A549 (cell line): ENCODE measurements at regions not wholly inside any gene's neighbourhood (a gene's known extent, or its start where the extent isn't known, plus 50 kb on each side); places are given as distances from the start of the nearest gene placed in this dataset.

Source experiments
- ATAC-seq, 2 experiments: fragments of 200-7000 bp in 1 of 2; fragments of >200 bp in 1 of 2; cut with Nextera tagmentation in 1 of 2; cut with Tn5 transposase in 1 of 2; 3 replicates each; pipeline versions ENCODE4 v1.8.0 to v1.9.1; 2018 to 2020; ENCODE audit warnings: mild to moderate bottlenecking in 1 of 2, moderate library complexity in 1 of 2
- CTCF ChIA-PET: fragments of 300-600 bp; sonication (Branson Sonifier 250); formaldehyde crosslinking; extraction: SDS; loops from one replicate; lab custom pipeline; 2021; ENCODE audit warnings: antibody characterized with exemption, inconsistent platforms; lab: Yijun Ruan, JAX
- POLR2A ChIA-PET: fragments of 350-600 bp; formaldehyde crosslinking; extraction: SDS; loops from one replicate; lab custom pipeline; 2021; ENCODE audit warnings: antibody characterized with exemption, inconsistent platforms; lab: Yijun Ruan, JAX
- DNase-seq, 2 experiments: peaks; one replicate each; pipeline versions ENCODE4 v3.0.0 to v3.0.0-alpha.2; 2011 to 2016; ENCODE audit warnings: low read depth in 1 of 2, low spot score in 1 of 2
- FAIRE-seq: peaks from 2 replicates; lab custom pipeline; 2011; peaks lifted over from hg19 to GRCh38; lab: Jason Lieb, UNC
- H3K27ac ChIP-seq, 2 experiments: fragments of >200 bp; sonication (Bioruptor Twin); formaldehyde crosslinking; 3 replicates each; pipeline ENCODE4 v1.5.1; 2016 to 2017
- H3K4me1 ChIP-seq: fragments of >200 bp; sonication (Bioruptor Twin); formaldehyde crosslinking; 3 replicates; pipeline ENCODE4 v1.6.1; 2016
- H3K4me2 ChIP-seq: fragments of >200 bp; sonication (Bioruptor Twin); formaldehyde crosslinking; 3 replicates; pipeline ENCODE4 v1.6.1; 2016
- H3K4me3 ChIP-seq: fragments of >200 bp; sonication (Bioruptor Twin); formaldehyde crosslinking; 3 replicates; pipeline ENCODE4 v1.5.1; 2016
- H3K9me3 ChIP-seq: fragments of >200 bp; sonication (Bioruptor Twin); formaldehyde crosslinking; 3 replicates; pipeline ENCODE4 v1.6.1; 2016
- CBX2 ChIP-seq: fragments of 200-600 bp; sonication (generic); IDR thresholded peaks from 2 replicates; pipeline ENCODE4 v1.6.1; 2016; ENCODE audit warnings: low read depth, mild to moderate bottlenecking, borderline replicate concordance
- CHD2 ChIP-seq: fragments of 150-350 bp; IDR thresholded peaks from 2 replicates; pipeline ENCODE4 v1.6.1; 2014; ENCODE audit warnings: low read length; ENCODE audit not compliant: partially characterized antibody
- EHMT2 ChIP-seq: fragments of 200-600 bp; sonication (generic); IDR thresholded peaks from 2 replicates; pipeline ENCODE4 v1.6.1; 2016; ENCODE audit warnings: antibody characterized with exemption, low read depth, mild to moderate bottlenecking, moderate library complexity
- FOSB ChIP-seq: fragments of 250-450 bp; sonication (Bioruptor Pico); IDR thresholded peaks from 2 replicates; pipeline ENCODE4 v1.5.0; 2020; ENCODE audit warnings: mild to moderate bottlenecking, moderate library complexity
- FOSL2 ChIP-seq, 2 experiments: fragments of 450-650 bp in 1 of 2; fragments of >200 bp in 1 of 2; sonication (Bioruptor Twin) in 1 of 2; formaldehyde crosslinking; IDR thresholded peaks; 2 replicates each; pipeline versions ENCODE4 v1.5.0 to v1.6.1; 2016 to 2020; ENCODE audit warnings: mild to moderate bottlenecking in 1 of 2, moderate library complexity in 1 of 2
- FOXS1 ChIP-seq: fragments of 250-450 bp; sonication (Bioruptor Pico); IDR thresholded peaks from 2 replicates; pipeline ENCODE4 v1.5.0; 2020; ENCODE audit warnings: mild to moderate bottlenecking, moderate library complexity
- GATA3 ChIP-seq: IDR thresholded peaks from 2 replicates; pipeline ENCODE4 v1.6.1; 2012; ENCODE audit warnings: borderline replicate concordance
- HDAC2 ChIP-seq: fragments of 200-600 bp; sonication (generic); IDR thresholded peaks from 2 replicates; pipeline ENCODE4 v1.6.1; 2016
- NFE2L2 ChIP-seq: fragments of 150-350 bp; conservative IDR thresholded peaks from 2 replicates; pipeline ENCODE4 v1.6.1; 2014; ENCODE audit warnings: low read length
- NR3C1 ChIP-seq: fragments of >200 bp; sonication (Bioruptor Twin); formaldehyde crosslinking; IDR thresholded peaks from 3 replicates; pipeline ENCODE4 v1.6.1; 2017
- PHF8 ChIP-seq: fragments of 200-600 bp; sonication (generic); IDR thresholded peaks from 2 replicates; pipeline ENCODE4 v1.6.1; 2016; ENCODE audit warnings: low read depth, mild to moderate bottlenecking, antibody characterized with exemption, moderate library complexity, borderline replicate concordance
- POLR2A ChIP-seq: IDR thresholded peaks from 2 replicates; pipeline ENCODE4 v1.6.1; 2012; ENCODE audit warnings: mild to moderate bottlenecking, low read length
- RAD21 ChIP-seq, 2 experiments: fragments of >200 bp in 1 of 2; sonication (Bioruptor Twin) in 1 of 2; formaldehyde crosslinking in 1 of 2; IDR thresholded peaks in 1 of 2; conservative IDR thresholded peaks in 1 of 2; 2 replicates in 1 of 2; 3 replicates in 1 of 2; pipeline ENCODE4 v1.6.1; 2012 to 2018; ENCODE audit warnings: inconsistent platforms in 1 of 2
- RARB ChIP-seq: fragments of 250-450 bp; sonication (Bioruptor Pico); IDR thresholded peaks from 2 replicates; pipeline ENCODE4 v1.8.0; 2021; ENCODE audit warnings: mild to moderate bottlenecking, moderate library complexity
- RFX5 ChIP-seq: fragments of 450-650 bp; IDR thresholded peaks from 2 replicates; pipeline ENCODE4 v1.7.1; 2014; ENCODE audit warnings: antibody characterized with exemption, mild to moderate bottlenecking, moderate library complexity
- SMC3 ChIP-seq: fragments of >200 bp; sonication (Bioruptor Twin); formaldehyde crosslinking; IDR thresholded peaks from 3 replicates; pipeline ENCODE4 v1.6.1; 2018; ENCODE audit warnings: inconsistent platforms
- SREBF2 ChIP-seq: fragments of 450-650 bp; IDR thresholded peaks from 2 replicates; pipeline ENCODE4 v1.6.1; 2014; ENCODE audit warnings: mild to moderate bottlenecking, moderate library complexity
- TFCP2L1 ChIP-seq: fragments of 250-450 bp; sonication (Bioruptor Pico); IDR thresholded peaks from 2 replicates; pipeline ENCODE4 v1.5.0; 2021; ENCODE audit warnings: mild to moderate bottlenecking
- TP53 ChIP-seq: fragments of 250-450 bp; sonication (Bioruptor Pico); IDR thresholded peaks from 2 replicates; pipeline ENCODE4 v1.5.0; 2021; ENCODE audit warnings: mild to moderate bottlenecking, moderate library complexity
- ZFP36 ChIP-seq: fragments of 450-650 bp; IDR thresholded peaks from 2 replicates; pipeline ENCODE4 v1.6.1; 2014; ENCODE audit warnings: borderline replicate concordance; ENCODE audit not compliant: partially characterized antibody
- ZNF302 ChIP-seq: fragments of 250-450 bp; sonication (Bioruptor Pico); IDR thresholded peaks from 2 replicates; pipeline ENCODE4 v1.9.0; 2021; ENCODE audit warnings: inconsistent platforms, mild to moderate bottlenecking, moderate library complexity
- WGBS: methylation state at CpG from one replicate; pipeline ENCODE4 v1.1.6; 2017; ENCODE audit errors: missing lambda C conversion rate; 5-methylcytosine and 5-hydroxymethylcytosine counted together
- TF ChIP-seq, protein P1 (sequence below): fragments of 250-450 bp; sonication (Bioruptor Pico); IDR thresholded peaks from 2 replicates; pipeline ENCODE4 v1.5.0; 2021; ENCODE audit warnings: mild to moderate bottlenecking, moderate library complexity, borderline replicate concordance
- TF ChIP-seq, protein P2 (sequence below): IDR thresholded peaks from 2 replicates; pipeline ENCODE4 v1.6.1; 2012; ENCODE audit warnings: low read depth, borderline replicate concordance
- TF ChIP-seq, protein P3 (sequence below): fragments of >200 bp; sonication (Bioruptor Twin); formaldehyde crosslinking; IDR thresholded peaks from 3 replicates; pipeline ENCODE4 v1.6.1; 2016
- TF ChIP-seq, protein P4 (sequence below): fragments of >200 bp; sonication (Bioruptor Twin); formaldehyde crosslinking; IDR thresholded peaks from 3 replicates; pipeline ENCODE4 v1.5.1; 2016
- TF ChIP-seq, protein P5 (sequence below): fragments of >200 bp; sonication (Bioruptor Twin); formaldehyde crosslinking; IDR thresholded peaks from 2 replicates; pipeline ENCODE4 v1.6.1; 2016

GRCh38 chr2:107282135-107282534, 396.2 kb upstream of the ST6GAL2 start:
- no peak for FAIRE-seq
- H3K27ac ChIP-seq, result no peak overlapping the region
- no peaks in the 10 kb centered on the region for H3K9me3 ChIP-seq
- no peak for DNase-seq
- no peaks in the 10 kb centered on the region for H3K4me1 ChIP-seq
- no peak for ATAC-seq
- no peak overlapping the region for H3K4me3 ChIP-seq
- ChIA-PET POLR2A (no interaction called here), CTCF (no interaction called here)
- H3K4me2 ChIP-seq, result no peak overlapping the region
- TF ChIP-seq FOSB (CRISPR knock-in tag) (no peak), PHF8 (no peak), CBX2 (no peak), FOXS1 (CRISPR knock-in tag) (no peak), NFE2L2 (no peak), TP53 (CRISPR knock-in tag) (no peak), GATA3 (no peak), EHMT2 (no peak), ZFP36 (no peak), SREBF2 (no peak), SMC3 (no peak), CHD2 (no peak), ZNF302 (CRISPR knock-in tag) (no peak), TFCP2L1 (CRISPR knock-in tag) (no peak)
- TF ChIP-seq, protein P1, sequence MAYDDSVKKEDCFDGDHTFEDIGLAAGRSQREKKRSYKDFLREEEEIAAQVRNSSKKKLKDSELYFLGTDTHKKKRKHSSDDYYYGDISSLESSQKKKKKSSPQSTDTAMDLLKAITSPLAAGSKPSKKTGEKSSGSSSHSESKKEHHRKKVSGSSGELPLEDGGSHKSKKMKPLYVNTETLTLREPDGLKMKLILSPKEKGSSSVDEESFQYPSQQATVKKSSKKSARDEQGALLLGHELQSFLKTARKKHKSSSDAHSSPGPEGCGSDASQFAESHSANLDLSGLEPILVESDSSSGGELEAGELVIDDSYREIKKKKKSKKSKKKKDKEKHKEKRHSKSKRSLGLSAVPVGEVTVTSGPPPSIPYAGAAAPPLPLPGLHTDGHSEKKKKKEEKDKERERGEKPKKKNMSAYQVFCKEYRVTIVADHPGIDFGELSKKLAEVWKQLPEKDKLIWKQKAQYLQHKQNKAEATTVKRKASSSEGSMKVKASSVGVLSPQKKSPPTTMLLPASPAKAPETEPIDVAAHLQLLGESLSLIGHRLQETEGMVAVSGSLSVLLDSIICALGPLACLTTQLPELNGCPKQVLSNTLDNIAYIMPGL, result no peak
- TF ChIP-seq, protein P2, sequence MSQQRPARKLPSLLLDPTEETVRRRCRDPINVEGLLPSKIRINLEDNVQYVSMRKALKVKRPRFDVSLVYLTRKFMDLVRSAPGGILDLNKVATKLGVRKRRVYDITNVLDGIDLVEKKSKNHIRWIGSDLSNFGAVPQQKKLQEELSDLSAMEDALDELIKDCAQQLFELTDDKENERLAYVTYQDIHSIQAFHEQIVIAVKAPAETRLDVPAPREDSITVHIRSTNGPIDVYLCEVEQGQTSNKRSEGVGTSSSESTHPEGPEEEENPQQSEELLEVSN, result no peak

DNA sequence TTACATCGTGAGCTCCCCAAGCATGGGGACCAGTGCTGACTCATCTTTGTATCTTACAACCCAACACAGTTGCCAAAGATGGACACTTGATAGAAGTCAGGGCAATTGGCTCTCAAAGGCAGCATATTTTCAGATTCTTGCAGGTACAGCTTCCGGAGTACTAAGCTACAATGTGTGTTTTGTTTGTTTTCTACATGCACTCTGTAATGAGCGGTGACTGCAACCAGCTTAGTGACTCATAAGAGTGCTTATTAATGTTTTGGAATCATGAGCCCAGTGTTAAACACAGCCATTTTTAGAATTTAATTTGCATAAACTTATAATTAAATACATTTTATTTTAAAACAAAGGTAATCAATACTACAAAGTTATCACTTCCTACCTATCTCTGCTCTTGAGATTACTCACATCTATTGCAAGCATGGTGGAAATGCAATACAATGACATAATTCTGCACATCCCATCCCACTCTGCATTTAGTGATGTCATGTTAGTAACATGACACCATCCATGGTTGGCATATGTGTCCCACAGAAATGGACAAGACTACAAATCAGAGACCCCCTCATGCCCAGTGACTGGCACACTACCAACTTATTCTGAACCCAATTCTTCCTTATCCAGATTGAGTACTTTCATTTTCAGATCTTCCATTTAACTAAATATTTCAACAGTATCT, 399.8 kb upstream of the ST6GAL2 start:
- ChIA-PET POLR2A (no interaction called here), CTCF (interaction anchor here (0.5 kb wide), 1 partner anchor 209 kb away, joined by 3 read pairs; no protein-coding TSS in a partner anchor)
- no peak overlapping the region for H3K27ac ChIP-seq
- no peak overlapping the region for H3K4me2 ChIP-seq
- DNase-seq (no peak), FAIRE-seq (no peak), ATAC-seq (no peak)
- no peaks in the 10 kb centered on the region for H3K9me3 ChIP-seq
- TF ChIP-seq, protein P3, sequence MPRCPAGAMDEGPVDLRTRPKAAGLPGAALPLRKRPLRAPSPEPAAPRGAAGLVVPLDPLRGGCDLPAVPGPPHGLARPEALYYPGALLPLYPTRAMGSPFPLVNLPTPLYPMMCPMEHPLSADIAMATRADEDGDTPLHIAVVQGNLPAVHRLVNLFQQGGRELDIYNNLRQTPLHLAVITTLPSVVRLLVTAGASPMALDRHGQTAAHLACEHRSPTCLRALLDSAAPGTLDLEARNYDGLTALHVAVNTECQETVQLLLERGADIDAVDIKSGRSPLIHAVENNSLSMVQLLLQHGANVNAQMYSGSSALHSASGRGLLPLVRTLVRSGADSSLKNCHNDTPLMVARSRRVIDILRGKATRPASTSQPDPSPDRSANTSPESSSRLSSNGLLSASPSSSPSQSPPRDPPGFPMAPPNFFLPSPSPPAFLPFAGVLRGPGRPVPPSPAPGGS, result no peak
- TF ChIP-seq GATA3, result no peak
- TF ChIP-seq, protein P4, sequence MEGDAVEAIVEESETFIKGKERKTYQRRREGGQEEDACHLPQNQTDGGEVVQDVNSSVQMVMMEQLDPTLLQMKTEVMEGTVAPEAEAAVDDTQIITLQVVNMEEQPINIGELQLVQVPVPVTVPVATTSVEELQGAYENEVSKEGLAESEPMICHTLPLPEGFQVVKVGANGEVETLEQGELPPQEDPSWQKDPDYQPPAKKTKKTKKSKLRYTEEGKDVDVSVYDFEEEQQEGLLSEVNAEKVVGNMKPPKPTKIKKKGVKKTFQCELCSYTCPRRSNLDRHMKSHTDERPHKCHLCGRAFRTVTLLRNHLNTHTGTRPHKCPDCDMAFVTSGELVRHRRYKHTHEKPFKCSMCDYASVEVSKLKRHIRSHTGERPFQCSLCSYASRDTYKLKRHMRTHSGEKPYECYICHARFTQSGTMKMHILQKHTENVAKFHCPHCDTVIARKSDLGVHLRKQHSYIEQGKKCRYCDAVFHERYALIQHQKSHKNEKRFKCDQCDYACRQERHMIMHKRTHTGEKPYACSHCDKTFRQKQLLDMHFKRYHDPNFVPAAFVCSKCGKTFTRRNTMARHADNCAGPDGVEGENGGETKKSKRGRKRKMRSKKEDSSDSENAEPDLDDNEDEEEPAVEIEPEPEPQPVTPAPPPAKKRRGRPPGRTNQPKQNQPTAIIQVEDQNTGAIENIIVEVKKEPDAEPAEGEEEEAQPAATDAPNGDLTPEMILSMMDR, result no peak
- H3K4me3 ChIP-seq, result no peak overlapping the region
- H3K4me1 ChIP-seq, result no peaks in the 10 kb centered on the region
- WGBS, result 65% methylated on average over 3 of the region's 3 CpGs

DNA sequence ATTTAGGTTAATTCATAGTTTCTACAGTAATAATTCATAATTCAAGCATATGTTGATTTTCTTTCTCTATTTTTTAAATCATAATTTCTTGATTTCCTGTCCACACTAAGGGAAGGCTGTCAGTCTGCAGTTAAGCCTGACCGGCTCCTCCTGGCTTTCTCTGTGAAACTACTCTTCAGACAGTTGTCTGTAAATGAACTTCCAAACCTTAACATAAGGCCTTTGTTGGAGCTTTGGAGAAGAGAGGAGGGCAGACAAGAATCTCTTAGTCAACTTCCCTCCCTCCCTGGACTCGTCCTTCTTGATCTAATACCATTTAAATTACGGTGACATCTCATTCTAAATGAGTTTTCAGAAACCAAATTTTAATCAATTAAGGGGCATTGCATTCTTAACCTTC, 404.1 kb upstream of the ST6GAL2 start:
- Histone ChIP-seq H3K9me3 (no peaks in the 10 kb centered on the region), H3K27ac (no peak overlapping the region), H3K4me3 (no peak overlapping the region), H3K4me2 (no peak overlapping the region), H3K4me1 (no peaks in the 10 kb centered on the region)
- CTCF ChIA-PET, result interaction anchor here (1.3 kb wide), 1 partner anchor 12 kb away, joined by 3 read pairs; no protein-coding TSS in a partner anchor
- WGBS, result 37% methylated on average over 3 of the region's 3 CpGs
- ATAC-seq, result no peak
- no peak for FAIRE-seq
- DNase-seq, result no peak
- POLR2A ChIA-PET, result no interaction called here
- TF ChIP-seq RFX5 (no peak), NR3C1 (no peak), ZFP36 (no peak), CHD2 (no peak), POLR2A (no peak), FOXS1 (CRISPR knock-in tag) (no peak), RARB (CRISPR knock-in tag) (no peak), TFCP2L1 (CRISPR knock-in tag) (no peak), FOSL2 (IDR thresholded peaks at IDR 0.05) (no peak), FOSL2 (CRISPR knock-in tag; IDR thresholded peaks at IDR 0.05) (no peak), CBX2 (no peak), RAD21 (conservative IDR thresholded peaks at IDR 0.05 in 1 of 2, IDR thresholded peaks at IDR 0.05 in 1 of 2) (no peak), HDAC2 (no peak)
- TF ChIP-seq, protein P3, result no peak
- TF ChIP-seq, protein P5, sequence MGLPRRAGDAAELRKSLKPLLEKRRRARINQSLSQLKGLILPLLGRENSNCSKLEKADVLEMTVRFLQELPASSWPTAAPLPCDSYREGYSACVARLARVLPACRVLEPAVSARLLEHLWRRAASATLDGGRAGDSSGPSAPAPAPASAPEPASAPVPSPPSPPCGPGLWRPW, result no peak
